ENCODE measurements at regions not wholly inside any gene's neighbourhood (a gene's known extent, or its start where the extent isn't known, plus 50 kb on each side); places are given as distances from the start of the nearest gene placed in this dataset.

- TF ChIP-seq CTCF (IDR thresholded peaks at IDR 0.05) (no peak), POLR2A (IDR thresholded peaks at IDR 0.05) (no peak)
Observed at GRCh38 chr2:153551698-153552097, 73.1 kb upstream of the RPRM start.
